Stomach (tissue), 4 donors: ENCODE measurements at regions not wholly inside any gene's neighbourhood (a gene's known extent, or its start where the extent isn't known, plus 50 kb on each side); places are given as distances from the start of the nearest gene placed in this dataset.

ENCODE experiments used
- CTCF ChIP-seq, 7 experiments: fragments of 450-650 bp in 4 of 7; fragments of 200-600 bp in 3 of 7; sonication (generic) in 3 of 7; IDR thresholded peaks; one replicate each; pipeline ENCODE4 v1.5.1; 2016 to 2019; ENCODE audit warnings: antibody characterized with exemption in 7 of 7, control low read depth in 2 of 7, mild to moderate bottlenecking in 1 of 7
- EP300 ChIP-seq: sonication (generic); formaldehyde crosslinking; IDR thresholded peaks from one replicate; pipeline ENCODE4 v1.6.1; 2017; ENCODE audit warnings: antibody characterized with exemption
- POLR2A ChIP-seq, 4 donors: fragments of 450-650 bp; IDR thresholded peaks; one replicate each; pipeline ENCODE4 v1.6.1; 2016; ENCODE audit warnings: antibody characterized with exemption in 4 of 4, control low read depth in 2 of 4, mild to moderate bottlenecking in 1 of 4, moderate library complexity in 1 of 4
- POLR2AphosphoS5 ChIP-seq, 3 donors: sonication (generic); formaldehyde crosslinking; IDR thresholded peaks; one replicate each; pipeline ENCODE4 v1.6.1; 2016; ENCODE audit warnings: antibody characterized with exemption in 3 of 3

- TF ChIP-seq CTCF (IDR thresholded peaks at IDR 0.05) (no peak), POLR2AphosphoS5 (IDR thresholded peaks at IDR 0.05) (no peak), EP300 (no peak), POLR2A (IDR thresholded peaks at IDR 0.05) (no peak)
These were observed 90.5 kb upstream of the MYRIP start for GRCh38 chr3:39718674-39719595.
